B cell (primary cell): ENCODE measurements at regions not wholly inside any gene's neighbourhood (a gene's known extent, or its start where the extent isn't known, plus 50 kb on each side); places are given as distances from the start of the nearest gene placed in this dataset.

Source experiments
- ATAC-seq: fragments of 200-7000 bp; cut with Tn5 transposase; one replicate; pipeline ENCODE4 v1.10.0; 2021; ENCODE audit warnings: low read depth, mild to moderate bottlenecking, moderate number of reproducible peaks, moderate library complexity
- CTCF ChIA-PET: fragments of 350-600 bp; sonication (Branson Sonifier 250); formaldehyde crosslinking; loops from one replicate; lab custom pipeline; 2021; ENCODE audit warnings: antibody characterized with exemption, inconsistent platforms; lab: Charles Lee
- POLR2A ChIA-PET: fragments of 350-600 bp; sonication (Branson Sonifier 250); formaldehyde crosslinking; loops from one replicate; lab custom pipeline; 2021; ENCODE audit warnings: antibody characterized with exemption; lab: Charles Lee
- DNase-seq: peaks from one replicate; pipeline ENCODE4 v3.0.0; 2013
- H2AFZ ChIP-seq: 2 replicates; pipeline ENCODE4 v1.6.1; 2012; ENCODE audit warnings: mild to moderate bottlenecking, low read depth, low read length; ENCODE audit not compliant: insufficient read depth, poor library complexity, severe bottlenecking
- H3K27ac ChIP-seq, 2 donors: 1 replicate in 1 of 2; 2 replicates in 1 of 2; pipeline ENCODE4 v1.5.1; 2012 to 2013; ENCODE audit warnings: low read length in 2 of 2, mild to moderate bottlenecking in 2 of 2, moderate library complexity in 1 of 2
- H3K27me3 ChIP-seq, 4 experiments: fragments of 200-600 bp in 1 of 4; sonication (generic) in 1 of 4; replicated peaks in 1 of 4; 1 replicate in 2 of 4; 2 replicates in 2 of 4; pipeline versions ENCODE4 v1.6.1 to v1.7.0; 2013 to 2016; ENCODE audit warnings: low read length in 3 of 4, mild to moderate bottlenecking in 2 of 4, mixed read lengths in 1 of 4, moderate library complexity in 1 of 4; ENCODE audit not compliant: insufficient read depth in 4 of 4, control insufficient read depth in 3 of 4; ENCODE audit errors: control extremely low read depth in 1 of 4
- H3K36me3 ChIP-seq, 2 experiments: replicated peaks in 1 of 2; 1 replicate in 1 of 2; 2 replicates in 1 of 2; pipeline versions ENCODE4 v1.6.1 to v1.7.1; 2013; ENCODE audit warnings: low read length in 1 of 2; ENCODE audit not compliant: insufficient read depth in 2 of 2, control insufficient read depth in 1 of 2; ENCODE audit errors: control extremely low read depth in 1 of 2, extremely low read depth in 1 of 2
- H3K4me1 ChIP-seq, 2 donors: fragments of 200-600 bp in 1 of 2; sonication (generic) in 1 of 2; 1 replicate in 1 of 2; 2 replicates in 1 of 2; pipeline versions ENCODE4 v1.5.1 to v1.6.1; 2013 to 2017; ENCODE audit warnings: low read length in 2 of 2; ENCODE audit not compliant: control insufficient read depth in 2 of 2, insufficient read depth in 2 of 2
- H3K4me2 ChIP-seq: replicated peaks from 2 replicates; pipeline ENCODE3; 2012; ENCODE audit warnings: mild to moderate bottlenecking, low read depth, low read length; ENCODE audit not compliant: poor library complexity, severe bottlenecking
- H3K4me3 ChIP-seq, 5 experiments: fragments of 200-600 bp in 1 of 5; sonication (generic) in 1 of 5; 1 replicate in 3 of 5; 2 replicates in 2 of 5; pipeline versions ENCODE4 v1.5.1 to v1.7.0; 2011 to 2016; ENCODE audit warnings: low read length in 4 of 5, mild to moderate bottlenecking in 4 of 5, low read depth in 2 of 5, control low read depth in 1 of 5, moderate library complexity in 1 of 5; ENCODE audit not compliant: insufficient read depth in 1 of 5; ENCODE audit errors: control extremely low read depth in 1 of 5, extremely low read depth in 1 of 5
- H3K79me2 ChIP-seq: fragments of 200-600 bp; sonication (generic); one replicate; pipeline ENCODE4 v1.6.0; 2016; ENCODE audit warnings: low read length; ENCODE audit not compliant: control insufficient read depth, insufficient read depth
- H3K9ac ChIP-seq: fragments of 200-600 bp; sonication (generic); 2 replicates; pipeline ENCODE4 v1.6.1; 2017; ENCODE audit warnings: mild to moderate bottlenecking, low read length, moderate library complexity
- H3K9me3 ChIP-seq, 3 donors: one replicate each; pipeline versions ENCODE4 v1.6.1 to v1.7.1; 2013; ENCODE audit warnings: low read length in 2 of 3; ENCODE audit not compliant: control insufficient read depth in 2 of 3, insufficient read depth in 1 of 3; ENCODE audit errors: control extremely low read depth in 1 of 3
- H4K20me1 ChIP-seq: 2 replicates; pipeline ENCODE4 v1.6.0; 2012; ENCODE audit warnings: mild to moderate bottlenecking, low read length; ENCODE audit not compliant: insufficient read depth, control insufficient read depth, poor library complexity, severe bottlenecking
- H3K27ac Mint-ChIP-seq: one replicate; pipeline ENCODE4 v1.8.0; 2021; ENCODE audit warnings: mixed read lengths
- H3K27me3 Mint-ChIP-seq: one replicate; pipeline ENCODE4 v1.8.0; 2021; ENCODE audit warnings: mixed read lengths
- H3K4me1 Mint-ChIP-seq: one replicate; pipeline ENCODE4 v1.8.0; 2021; ENCODE audit warnings: mixed read lengths
- H3K4me3 Mint-ChIP-seq: one replicate; pipeline ENCODE4 v1.8.0; 2021; ENCODE audit warnings: mixed read lengths
- H3K9me3 Mint-ChIP-seq: one replicate; pipeline ENCODE4 v1.8.0; 2022; ENCODE audit warnings: mixed read lengths; ENCODE audit not compliant: insufficient read depth
- EZH2 ChIP-seq: IDR thresholded peaks from 2 replicates; pipeline ENCODE4 v1.6.1; 2012; ENCODE audit warnings: borderline replicate concordance, low read depth, mild to moderate bottlenecking, moderate library complexity, low read length; ENCODE audit not compliant: insufficient read depth, poor library complexity, severe bottlenecking
- WGBS: methylation state at CpG from one replicate; pipeline ENCODE4 v1.1.5; 2013; ENCODE audit warnings: missing lambda C conversion rate; ENCODE audit not compliant: insufficient coverage; 5-methylcytosine and 5-hydroxymethylcytosine counted together
- intact Hi-C: fragments of 100-400 bp; cut with micrococcal nuclease; formaldehyde crosslinking; loops from one replicate; pipeline ENCODE4 v1.10.0; 2022
- TF ChIP-seq, protein P1 (sequence below): fragments of 200-600 bp; IDR thresholded peaks from one replicate; pipeline ENCODE4 v1.8.0; 2022; ENCODE audit warnings: antibody characterized with exemption, mild to moderate bottlenecking

DNA sequence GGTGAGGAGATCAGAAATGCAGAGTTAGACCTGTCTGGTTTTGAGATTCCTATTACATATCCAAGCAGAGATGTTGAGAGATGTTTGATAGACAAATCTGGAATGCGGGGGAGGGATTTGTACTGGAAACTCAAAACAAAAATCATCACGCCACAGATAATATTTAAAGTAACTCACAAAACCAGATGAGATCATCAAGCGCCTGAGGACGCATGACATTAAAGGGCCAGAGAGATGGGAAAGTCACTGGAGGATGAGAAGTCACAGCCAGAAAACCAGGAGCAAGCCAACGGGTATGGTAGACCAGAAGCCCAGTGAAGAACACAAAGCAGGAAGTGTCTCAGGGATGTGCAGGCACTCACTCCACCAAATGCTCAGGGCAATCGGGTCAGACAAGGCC is 87.7 kb downstream of the DLL1 start:
- ATAC-seq (no peak), DNase-seq (no peak)
- WGBS = 83% methylated on average over 1 of the region's 6 CpGs

GRCh38 chr6:170202416-170203135 is 88.3 kb downstream of the DLL1 start:
- Histone ChIP-seq H2AFZ (no peak overlapping the region), H3K27ac (no peak overlapping the region), H4K20me1 (no peaks in the 10 kb centered on the region), H3K4me1 (no peaks in the 10 kb centered on the region), H3K9ac (no peak overlapping the region), H3K27me3 (no peaks in the 10 kb centered on the region), H3K9me3 (peaks cover 0 to 14% (median 2%) of the 10 kb centered on the region in 3 donors), H3K4me3 (no peak overlapping the region), H3K79me2 (no peaks in the 10 kb centered on the region), H3K4me2 (no peak overlapping the region), H3K36me3 (no peaks in the 10 kb centered on the region)
- ChIA-PET CTCF (no interaction called here), POLR2A (no interaction called here)
- no peak for DNase-seq
- Mint-ChIP-seq H3K4me3 (no peak overlapping the region), H3K27ac (no peak overlapping the region), H3K4me1 (no peaks in the 10 kb centered on the region), H3K9me3 (peaks cover 8% of the 10 kb centered on the region), H3K27me3 (no peaks in the 10 kb centered on the region)
- intact Hi-C loops = no loop called here
- 87% methylated on average over 12 of the region's 13 CpGs for WGBS
- no peak for ATAC-seq
- TF ChIP-seq, protein P1, sequence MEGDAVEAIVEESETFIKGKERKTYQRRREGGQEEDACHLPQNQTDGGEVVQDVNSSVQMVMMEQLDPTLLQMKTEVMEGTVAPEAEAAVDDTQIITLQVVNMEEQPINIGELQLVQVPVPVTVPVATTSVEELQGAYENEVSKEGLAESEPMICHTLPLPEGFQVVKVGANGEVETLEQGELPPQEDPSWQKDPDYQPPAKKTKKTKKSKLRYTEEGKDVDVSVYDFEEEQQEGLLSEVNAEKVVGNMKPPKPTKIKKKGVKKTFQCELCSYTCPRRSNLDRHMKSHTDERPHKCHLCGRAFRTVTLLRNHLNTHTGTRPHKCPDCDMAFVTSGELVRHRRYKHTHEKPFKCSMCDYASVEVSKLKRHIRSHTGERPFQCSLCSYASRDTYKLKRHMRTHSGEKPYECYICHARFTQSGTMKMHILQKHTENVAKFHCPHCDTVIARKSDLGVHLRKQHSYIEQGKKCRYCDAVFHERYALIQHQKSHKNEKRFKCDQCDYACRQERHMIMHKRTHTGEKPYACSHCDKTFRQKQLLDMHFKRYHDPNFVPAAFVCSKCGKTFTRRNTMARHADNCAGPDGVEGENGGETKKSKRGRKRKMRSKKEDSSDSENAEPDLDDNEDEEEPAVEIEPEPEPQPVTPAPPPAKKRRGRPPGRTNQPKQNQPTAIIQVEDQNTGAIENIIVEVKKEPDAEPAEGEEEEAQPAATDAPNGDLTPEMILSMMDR = no peak
- no peak for TF ChIP-seq EZH2

More for the DNA sequence above, 87.7 kb downstream of the DLL1 start:
- Mint-ChIP-seq H3K27me3 (no peaks in the 10 kb centered on the region), H3K4me1 (no peaks in the 10 kb centered on the region), H3K4me3 (no peak overlapping the region), H3K27ac (no peak overlapping the region), H3K9me3 (peaks cover 8% of the 10 kb centered on the region)
- Histone ChIP-seq H3K36me3 (no peaks in the 10 kb centered on the region), H2AFZ (no peak overlapping the region), H3K9me3 (peaks cover 0 to 14% (median 2%) of the 10 kb centered on the region in 3 donors), H3K4me2 (no peak overlapping the region), H3K27me3 (no peaks in the 10 kb centered on the region), H3K4me1 (no peaks in the 10 kb centered on the region), H4K20me1 (no peaks in the 10 kb centered on the region), H3K79me2 (no peaks in the 10 kb centered on the region), H3K27ac (no peak overlapping the region), H3K9ac (no peak overlapping the region), H3K4me3 (no peak overlapping the region)
- intact Hi-C loops = no loop called here
- ChIA-PET POLR2A (no interaction called here), CTCF (no interaction called here)
- TF ChIP-seq, protein P1 = no peak
- TF ChIP-seq EZH2 = no peak
